ELR (cell line): ENCODE measurements at regions not wholly inside any gene's neighbourhood (a gene's known extent, or its start where the extent isn't known, plus 50 kb on each side); places are given as distances from the start of the nearest gene placed in this dataset.

Experiments used
- DNase-seq: peaks from one replicate; pipeline ENCODE4 v3.0.0-alpha.2; 2015; ENCODE audit warnings: low read depth

GRCh38 chr3:28816017-28816416 is 464.9 kb upstream of the RBMS3 start:
- DNase-seq, result no peak

- no peak for DNase-seq
Observed at GRCh38 chr3:28824316-28824715, 456.6 kb upstream of the RBMS3 start.

DNA sequence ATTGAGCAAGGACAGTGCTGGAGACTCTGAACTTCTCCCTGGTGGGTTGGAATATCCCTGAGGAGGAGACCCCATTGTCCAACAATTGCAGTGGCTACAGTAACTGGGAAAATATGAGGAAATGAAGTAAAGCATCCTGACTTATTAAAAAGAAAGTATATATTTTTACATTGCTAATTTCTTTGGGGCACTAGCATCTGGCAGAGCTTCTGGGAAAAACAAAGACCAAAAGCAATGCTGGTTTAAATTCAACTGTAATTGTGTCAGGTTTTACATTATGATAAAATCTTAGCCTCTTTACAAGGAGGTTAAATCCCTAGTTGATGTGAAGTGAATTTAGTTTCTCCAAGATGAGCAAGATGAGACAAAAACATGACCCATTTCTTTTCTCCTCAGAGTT is 454.0 kb upstream of the RBMS3 start:
- no peak for DNase-seq

GRCh38 chr3:28835249-28835648 is 445.6 kb upstream of the RBMS3 start:
- no peak for DNase-seq

DNA sequence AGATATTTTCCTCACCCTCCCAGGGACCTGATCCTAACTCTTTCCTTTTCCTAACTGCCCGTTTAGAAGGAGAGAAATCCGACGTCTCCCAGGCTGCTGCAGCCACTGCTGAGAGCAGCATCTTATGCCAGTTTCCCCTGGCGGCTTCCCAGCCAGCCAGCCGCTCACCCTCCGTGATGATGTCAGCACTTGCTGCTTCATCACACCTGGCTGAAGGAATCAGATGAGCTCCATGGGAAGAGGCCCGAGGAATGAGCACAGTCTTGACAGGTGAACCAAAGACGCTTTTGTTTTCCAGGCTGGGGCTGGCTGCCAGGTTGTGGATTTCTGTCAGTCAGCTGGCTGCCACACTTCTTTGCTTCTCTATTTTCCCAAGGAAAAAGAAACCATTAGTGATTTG is 445.1 kb upstream of the RBMS3 start:
- peak; percentile 9 for DNase-seq

GRCh38 chr3:28836199-28836598 is 444.7 kb upstream of the RBMS3 start:
- peak; percentile 69 for DNase-seq

GRCh38 chr3:28840976-28841376 is 439.9 kb upstream of the RBMS3 start:
- peak; percentile 6 for DNase-seq

DNA sequence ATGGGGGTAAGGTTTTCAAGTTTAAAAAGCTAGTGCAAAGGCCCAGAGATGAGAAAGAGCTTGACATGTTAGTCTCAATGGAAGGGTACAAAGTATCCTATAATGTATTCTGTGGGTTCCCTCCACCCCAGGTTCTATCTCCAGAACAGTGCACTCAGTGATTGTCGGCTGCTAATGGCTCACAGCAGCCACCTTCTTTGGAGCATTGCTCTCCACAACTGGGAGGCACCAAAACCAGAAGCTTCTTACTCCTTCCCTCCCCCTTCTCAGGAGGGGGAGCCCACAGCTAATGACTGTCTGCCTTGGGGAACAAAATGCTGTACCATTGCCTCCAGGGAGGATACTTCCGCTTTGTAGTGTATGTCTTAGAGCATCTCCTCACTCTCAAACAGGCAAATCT is 439.4 kb upstream of the RBMS3 start:
- DNase-seq, result no peak

- DNase-seq, result no peak
Observed at GRCh38 chr3:28844298-28845005, 436.4 kb upstream of the RBMS3 start.

DNA sequence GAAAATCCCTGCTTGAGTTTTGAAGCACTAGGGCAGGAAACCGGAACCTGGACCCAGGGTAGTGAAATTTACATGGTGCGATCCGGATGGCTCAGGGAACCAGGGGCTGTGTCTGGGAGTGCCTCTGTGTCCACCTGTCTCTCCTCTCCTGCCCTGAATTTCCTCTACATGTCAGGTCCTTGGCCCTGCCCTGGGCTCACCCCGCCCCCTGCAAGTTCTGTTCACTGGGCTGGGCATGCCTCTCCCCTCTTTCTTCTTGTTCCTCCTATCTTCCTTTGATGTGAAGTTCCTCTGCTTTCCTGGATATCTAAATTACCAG is 435.9 kb upstream of the RBMS3 start:
- DNase-seq, result no peak

- no peak for DNase-seq
Observed at GRCh38 chr3:28846971-28847478, 433.8 kb upstream of the RBMS3 start.

DNA sequence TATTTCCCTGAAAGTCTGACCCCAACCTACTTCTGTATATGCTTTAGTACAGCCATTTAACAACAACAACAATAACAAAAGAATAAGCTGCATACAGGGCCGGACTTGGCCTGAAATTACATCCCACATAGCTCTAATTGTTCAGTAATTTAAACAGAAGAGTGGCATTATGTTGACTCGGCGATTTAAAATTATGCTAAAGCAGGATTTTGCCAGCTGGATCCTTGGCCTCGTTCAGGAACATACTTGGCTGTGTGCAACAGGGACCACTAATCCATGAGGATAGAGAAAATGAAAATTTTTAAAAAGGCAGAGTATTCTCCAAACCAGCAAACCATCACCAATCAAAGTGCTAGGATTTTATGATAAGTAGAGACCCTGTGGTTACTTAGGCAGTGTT is 433.1 kb upstream of the RBMS3 start:
- DNase-seq, result no peak

- no peak for DNase-seq
Observed at GRCh38 chr3:28850186-28850585, 430.7 kb upstream of the RBMS3 start.

GRCh38 chr3:28853830-28854229 is 427.0 kb upstream of the RBMS3 start:
- peak; percentile 42 for DNase-seq

DNA sequence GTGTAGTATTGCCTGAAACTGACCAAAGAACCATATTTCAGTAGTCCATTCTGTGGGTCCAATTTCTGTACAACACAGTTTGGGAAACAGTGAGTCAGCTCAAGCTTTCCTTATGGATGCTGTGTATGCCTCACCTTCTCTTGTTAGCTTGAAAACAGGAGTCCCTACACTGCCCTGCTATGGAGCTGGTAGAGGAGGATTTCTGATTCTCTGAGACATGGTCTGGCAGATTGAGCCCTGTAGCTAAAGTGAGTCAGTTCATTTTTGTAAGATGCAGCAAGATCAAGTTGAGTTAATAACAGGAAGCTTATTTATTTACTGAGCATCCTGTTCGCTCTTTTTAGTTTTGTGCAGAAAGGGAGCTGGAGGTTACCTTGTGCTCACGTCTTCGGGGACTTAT is 424.1 kb upstream of the RBMS3 start:
- DNase-seq, result peak; percentile 4

- no peak for DNase-seq
Observed at GRCh38 chr3:28859897-28860296, 421.0 kb upstream of the RBMS3 start.

DNA sequence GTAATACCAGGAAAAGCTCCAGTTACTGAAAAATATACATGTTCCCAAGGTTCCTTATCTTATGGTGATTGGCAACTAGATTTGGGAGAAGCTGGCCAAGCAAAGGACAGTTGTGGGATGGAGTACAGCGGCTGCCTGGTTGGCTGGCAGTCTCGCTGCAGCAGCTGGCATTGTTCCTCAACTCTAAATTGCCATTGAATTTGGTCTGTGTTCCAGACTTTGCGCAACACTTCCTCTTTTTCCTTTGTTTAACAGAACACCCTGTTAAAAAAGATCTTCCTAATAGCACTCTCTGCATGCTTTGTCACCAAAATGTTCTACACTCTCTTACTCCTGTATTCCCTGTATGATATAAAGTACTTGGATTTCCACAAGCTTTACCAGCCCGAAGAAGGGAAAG is 420.6 kb upstream of the RBMS3 start:
- no peak for DNase-seq

GRCh38 chr3:28863186-28863585 is 417.7 kb upstream of the RBMS3 start:
- no peak for DNase-seq

DNA sequence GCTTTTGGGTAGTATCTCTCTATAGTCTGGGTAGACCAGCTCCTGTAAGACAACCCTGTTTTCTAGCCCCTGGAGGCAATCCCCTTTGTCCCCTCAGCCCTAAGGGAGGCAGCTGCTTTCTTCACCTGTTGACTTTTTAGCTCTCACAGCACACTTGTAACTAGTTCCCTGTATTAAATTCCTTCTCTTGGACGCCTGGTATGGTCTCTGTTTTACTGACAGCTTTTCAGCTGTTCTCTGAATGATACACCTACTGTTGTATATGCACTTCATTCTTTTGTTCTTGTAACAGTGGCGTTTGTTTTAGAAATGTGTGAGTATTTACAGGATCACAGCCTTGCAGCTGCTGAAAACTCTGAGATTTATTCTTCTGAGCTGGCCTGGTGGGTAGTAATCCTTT is 413.0 kb upstream of the RBMS3 start:
- no peak for DNase-seq

DNA sequence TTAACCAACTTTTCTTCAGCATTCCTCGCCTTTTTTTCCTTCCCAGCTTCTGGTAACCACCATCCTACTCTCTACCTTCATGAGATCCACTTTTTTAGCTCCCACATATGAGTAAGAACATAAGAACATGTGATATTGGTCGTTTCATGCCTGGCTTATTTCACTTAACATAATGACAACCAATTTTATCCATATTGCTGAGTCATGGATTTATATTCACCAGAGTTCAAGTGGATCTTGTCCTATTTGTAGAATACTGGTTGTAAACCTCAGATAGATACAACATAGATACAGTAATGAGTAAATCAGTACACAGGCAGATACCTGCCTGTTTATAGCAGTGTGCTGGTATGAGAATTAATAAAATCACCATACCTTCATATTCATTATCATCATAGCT is 412.0 kb upstream of the RBMS3 start:
- no peak for DNase-seq

- DNase-seq, result no peak
Observed at GRCh38 chr3:28877912-28878311, 403.0 kb upstream of the RBMS3 start.

DNA sequence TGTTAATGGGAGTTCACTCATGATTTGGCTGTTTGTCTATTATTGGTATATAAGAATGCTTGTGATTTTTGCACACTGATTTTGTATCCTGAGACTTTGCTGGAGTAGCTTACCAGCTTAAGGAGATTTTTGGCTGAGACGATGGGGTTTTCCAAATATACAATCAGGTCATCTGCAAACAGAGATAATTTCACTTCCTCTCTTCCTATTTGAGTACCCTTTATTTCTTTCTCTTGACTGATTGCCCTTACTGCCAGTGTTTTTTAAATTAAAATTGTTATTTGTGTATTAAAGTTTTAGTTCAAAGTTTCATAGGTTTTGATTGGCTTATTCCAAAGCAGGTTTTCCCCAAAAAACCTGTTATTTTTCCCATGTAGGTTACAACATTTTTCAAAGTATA is 390.5 kb upstream of the RBMS3 start:
- DNase-seq, result no peak

DNA sequence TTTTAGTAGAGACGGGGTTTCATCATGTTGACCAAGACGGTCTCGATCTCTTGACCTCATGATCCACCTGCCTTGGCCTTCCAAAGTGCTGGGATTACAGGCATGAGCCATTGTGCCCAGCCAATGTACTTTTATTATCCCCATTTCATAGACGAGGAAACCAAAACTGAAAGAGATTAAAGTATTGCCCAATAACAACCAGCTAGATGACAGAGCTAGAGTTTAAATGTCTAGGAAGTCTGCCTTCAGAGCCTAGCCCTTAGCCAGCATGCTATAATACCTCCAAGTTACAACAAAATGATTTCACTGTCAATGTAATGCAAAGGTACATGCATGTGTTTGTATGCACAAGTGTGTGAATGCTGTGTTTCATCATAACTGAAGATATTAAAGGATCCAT is 389.4 kb upstream of the RBMS3 start:
- no peak for DNase-seq

DNA sequence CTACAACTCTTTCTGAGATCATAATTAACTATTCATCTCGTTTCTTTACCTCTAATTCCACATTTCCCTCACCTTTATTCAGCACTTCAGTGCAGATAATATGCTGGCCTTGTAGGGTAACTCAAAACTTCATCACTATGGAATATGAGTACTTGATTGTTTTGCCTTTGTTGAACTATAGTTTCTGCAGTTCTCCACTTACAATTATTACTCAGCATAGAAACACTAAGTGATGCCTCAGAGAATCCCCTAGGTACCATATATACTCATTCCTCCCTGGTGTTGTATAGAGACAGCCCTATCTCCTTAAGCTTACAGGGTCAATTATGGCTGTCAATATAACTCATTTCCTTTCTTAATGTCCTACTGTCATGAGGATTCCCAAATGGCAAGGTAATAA is 380.6 kb upstream of the RBMS3 start:
- no peak for DNase-seq

- DNase-seq, result no peak
Observed at GRCh38 chr3:28901018-28901417, 379.9 kb upstream of the RBMS3 start.
